H1 (cell line): ENCODE measurements at regions not wholly inside any gene's neighbourhood (a gene's known extent, or its start where the extent isn't known, plus 50 kb on each side); places are given as distances from the start of the nearest gene placed in this dataset.

Experiments used
- CTCF ChIA-PET: fragments of 300-600 bp; sonication (Branson Sonifier 250); formaldehyde crosslinking; loops from one replicate; lab custom pipeline; 2021; ENCODE audit not compliant: partially characterized antibody; lab: Charles Lee
- POLR2A ChIA-PET: fragments of 300-600 bp; sonication (Branson Sonifier 250); formaldehyde crosslinking; loops from one replicate; lab custom pipeline; 2021; ENCODE audit warnings: inconsistent platforms; ENCODE audit not compliant: partially characterized antibody; lab: Charles Lee
- DNase-seq, 2 experiments: peaks; one replicate each; pipeline versions ENCODE4 v3.0.0 to v3.0.0-alpha.2; 2010 to 2022; ENCODE audit warnings: low spot score in 2 of 2, low read depth in 1 of 2, mixed read lengths in 1 of 2
- FAIRE-seq: peaks from 2 replicates; lab custom pipeline; 2011; peaks lifted over from hg19 to GRCh38; lab: Jason Lieb, UNC
- H2AFZ ChIP-seq: 2 replicates; pipeline ENCODE4 v1.8.1; 2012; ENCODE audit warnings: low read length, inconsistent platforms
- H2AK5ac ChIP-seq: 2 replicates; pipeline ENCODE4 v1.6.1; 2013; ENCODE audit warnings: low read depth, low read length
- H2BK120ac ChIP-seq: replicated peaks from 2 replicates; pipeline ENCODE3; 2013; ENCODE audit warnings: low read depth, low read length, inconsistent platforms
- H2BK12ac ChIP-seq: 2 replicates; pipeline ENCODE4 v1.6.1; 2013; ENCODE audit warnings: low read depth, low read length
- H2BK15ac ChIP-seq: 2 replicates; pipeline ENCODE4 v1.6.1; 2013; ENCODE audit warnings: low read length
- H2BK20ac ChIP-seq: 2 replicates; pipeline ENCODE4 v1.6.1; 2013; ENCODE audit warnings: low read length
- H2BK5ac ChIP-seq: 2 replicates; pipeline ENCODE4 v1.6.1; 2013; ENCODE audit warnings: low read depth, low read length
- H3K14ac ChIP-seq: 2 replicates; pipeline ENCODE4 v1.6.1; 2013; ENCODE audit warnings: inconsistent platforms; ENCODE audit not compliant: insufficient read length
- H3K18ac ChIP-seq: 2 replicates; pipeline ENCODE4 v1.6.1; 2013; ENCODE audit warnings: low read length; ENCODE audit errors: extremely low read depth
- H3K23ac ChIP-seq: 2 replicates; pipeline ENCODE4 v1.6.1; 2013; ENCODE audit warnings: inconsistent platforms; ENCODE audit not compliant: insufficient read length
- H3K23me2 ChIP-seq: 2 replicates; pipeline ENCODE4 v1.6.1; 2013; ENCODE audit warnings: low read depth, low read length
- H3K27ac ChIP-seq: 2 replicates; pipeline ENCODE4 v1.6.1; 2011; ENCODE audit warnings: low read depth, low read length, inconsistent platforms
- H3K27me3 ChIP-seq, 4 experiments: replicated peaks in 1 of 4; 1 replicate in 1 of 4; 2 replicates in 3 of 4; pipeline versions ENCODE4 v1.6.1 to v1.8.1; 2011 to 2013; ENCODE audit warnings: low read length in 3 of 4, mild to moderate bottlenecking in 3 of 4, inconsistent platforms in 2 of 4, mixed read lengths in 2 of 4, moderate library complexity in 1 of 4; ENCODE audit not compliant: control insufficient read depth in 3 of 4, insufficient read depth in 3 of 4; ENCODE audit errors: extremely low read depth in 1 of 4
- H3K36me3 ChIP-seq, 4 experiments: 2 replicates each; pipeline versions ENCODE4 v1.6.1 to v1.8.1; 2011 to 2013; ENCODE audit warnings: mild to moderate bottlenecking in 4 of 4, low read length in 3 of 4, moderate library complexity in 2 of 4, control low read depth in 1 of 4, inconsistent platforms in 1 of 4; ENCODE audit not compliant: insufficient read depth in 4 of 4, control insufficient read depth in 2 of 4
- H3K4ac ChIP-seq: replicated peaks from 2 replicates; pipeline ENCODE3; 2013; ENCODE audit warnings: low read length, low read depth, mixed read lengths, inconsistent platforms; ENCODE audit not compliant: insufficient read length
- H3K4me1 ChIP-seq, 4 experiments: replicated peaks in 1 of 4; 1 replicate in 1 of 4; 2 replicates in 3 of 4; pipeline versions ENCODE4 v1.6.1 to v1.8.1; 2011 to 2013; ENCODE audit warnings: low read length in 3 of 4, inconsistent platforms in 2 of 4, mixed read lengths in 1 of 4; ENCODE audit not compliant: insufficient read depth in 4 of 4, control insufficient read depth in 3 of 4
- H3K4me2 ChIP-seq, 2 experiments: 2 replicates each; pipeline versions ENCODE4 v1.6.1 to v1.8.1; 2011 to 2013; ENCODE audit warnings: low read depth in 2 of 2, low read length in 2 of 2, control low read depth in 1 of 2, inconsistent platforms in 1 of 2, mild to moderate bottlenecking in 1 of 2; ENCODE audit not compliant: insufficient read depth in 1 of 2
- H3K4me3 ChIP-seq, 4 experiments: fragments of 200-600, 300-600 bp in 1 of 4; sonication (generic), shearing (Covaris generic), sonication (Bioruptor Twin) in 1 of 4; 2 replicates each; pipeline versions ENCODE4 v1.5.1 to v1.8.1; 2011 to 2016; ENCODE audit warnings: low read length in 4 of 4, low read depth in 3 of 4, control low read depth in 2 of 4, inconsistent platforms in 2 of 4, mild to moderate bottlenecking in 2 of 4, mixed read lengths in 1 of 4, moderate library complexity in 1 of 4; ENCODE audit not compliant: insufficient read depth in 2 of 4; ENCODE audit errors: extremely low read depth in 1 of 4
- H3K56ac ChIP-seq: replicated peaks from 2 replicates; pipeline ENCODE3; 2013; ENCODE audit warnings: low read depth, mild to moderate bottlenecking, mixed read lengths, low read length, inconsistent platforms; ENCODE audit not compliant: insufficient read length
- H3K79me1 ChIP-seq: 2 replicates; pipeline ENCODE4 v1.6.1; 2013; ENCODE audit warnings: low read depth, low read length, control low read depth
- H3K79me2 ChIP-seq, 2 experiments: 2 replicates each; pipeline versions ENCODE4 v1.6.1 to v1.8.1; 2012 to 2013; ENCODE audit warnings: low read length in 2 of 2, mild to moderate bottlenecking in 2 of 2, inconsistent platforms in 1 of 2; ENCODE audit not compliant: insufficient read depth in 2 of 2, control insufficient read depth in 1 of 2
- H3K9ac ChIP-seq, 4 experiments: replicated peaks in 1 of 4; 1 replicate in 1 of 4; 2 replicates in 3 of 4; pipeline versions ENCODE4 v1.6.1 to v1.8.1; 2011 to 2013; ENCODE audit warnings: low read depth in 3 of 4, low read length in 3 of 4, control low read depth in 2 of 4, mild to moderate bottlenecking in 2 of 4, moderate library complexity in 2 of 4, inconsistent platforms in 1 of 4; ENCODE audit errors: extremely low read depth in 1 of 4
- H3K9me3 ChIP-seq, 2 experiments: 2 replicates each; pipeline versions ENCODE4 v1.6.1 to v1.8.1; 2012 to 2013; ENCODE audit warnings: mild to moderate bottlenecking in 2 of 2, moderate library complexity in 2 of 2, control low read depth in 1 of 2, inconsistent platforms in 1 of 2, low read depth in 1 of 2, low read length in 1 of 2, mixed read lengths in 1 of 2; ENCODE audit not compliant: insufficient read depth in 2 of 2
- H4K20me1 ChIP-seq, 2 experiments: replicated peaks in 1 of 2; 2 replicates each; pipeline versions ENCODE3 to v1.8.1; 2011 to 2013; ENCODE audit warnings: inconsistent platforms in 2 of 2, low read length in 2 of 2, mild to moderate bottlenecking in 1 of 2; ENCODE audit not compliant: insufficient read depth in 2 of 2, control insufficient read depth in 1 of 2
- H4K5ac ChIP-seq: 2 replicates; pipeline ENCODE4 v1.6.1; 2013; ENCODE audit warnings: low read length, low read depth, mixed read lengths, inconsistent platforms; ENCODE audit not compliant: insufficient read length
- H4K8ac ChIP-seq: 2 replicates; pipeline ENCODE4 v1.8.0; 2013; ENCODE audit warnings: mild to moderate bottlenecking, moderate library complexity, low read length, inconsistent platforms; ENCODE audit not compliant: insufficient read depth; ENCODE audit errors: extremely low read depth
- H4K91ac ChIP-seq: replicated peaks from 2 replicates; pipeline ENCODE3; 2013; ENCODE audit warnings: low read length, mixed read lengths, inconsistent platforms; ENCODE audit not compliant: insufficient read length
- BACH1 ChIP-seq: IDR thresholded peaks from 2 replicates; pipeline ENCODE4 v1.6.1; 2012; ENCODE audit warnings: low read length, improper control_type of control experiment
- BCL11A ChIP-seq, 2 experiments: IDR thresholded peaks; one replicate each; pipeline ENCODE4 v1.6.1; 2011; ENCODE audit warnings: low read depth in 2 of 2, low read length in 2 of 2, mild to moderate bottlenecking in 2 of 2
- CHD2 ChIP-seq: IDR thresholded peaks from 2 replicates; pipeline ENCODE4 v1.6.1; 2012; ENCODE audit warnings: low read length, improper control_type of control experiment
- GABPA ChIP-seq: IDR thresholded peaks from 2 replicates; pipeline ENCODE4 v1.6.1; 2011; ENCODE audit warnings: mild to moderate bottlenecking, low read length, moderate library complexity, borderline replicate concordance; ENCODE audit not compliant: insufficient read depth
- RFX5 ChIP-seq: IDR thresholded peaks from 2 replicates; pipeline ENCODE4 v1.6.1; 2011; ENCODE audit warnings: low read depth, low read length, improper control_type of control experiment, borderline replicate concordance
- RNF2 ChIP-seq: fragments of 200-900, 300-1000 bp; sonication (generic); IDR thresholded peaks from 2 replicates; pipeline ENCODE4 v1.7.1; 2016; ENCODE audit warnings: borderline replicate concordance, low read depth, mild to moderate bottlenecking, antibody characterized with exemption, low read length; ENCODE audit not compliant: poor library complexity, severe bottlenecking; ENCODE audit errors: missing control alignments
- SIN3A ChIP-seq, 2 experiments: IDR thresholded peaks in 1 of 2; conservative IDR thresholded peaks in 1 of 2; 2 replicates each; pipeline ENCODE4 v1.6.1; 2011 to 2012; ENCODE audit warnings: low read length in 2 of 2, improper control_type of control experiment in 1 of 2, low read depth in 1 of 2, mild to moderate bottlenecking in 1 of 2
- SIX5 ChIP-seq: IDR thresholded peaks from 2 replicates; pipeline ENCODE4 v1.6.1; 2011; ENCODE audit warnings: mild to moderate bottlenecking, low read depth, low read length
- TBP ChIP-seq: IDR thresholded peaks from 2 replicates; pipeline ENCODE4 v1.6.1; 2011; ENCODE audit warnings: low read depth, low read length, improper control_type of control experiment
- TCF12 ChIP-seq: IDR thresholded peaks from 2 replicates; pipeline ENCODE4 v1.6.1; 2011; ENCODE audit warnings: low read depth, mild to moderate bottlenecking, low read length
- TEAD4 ChIP-seq: IDR thresholded peaks from 2 replicates; pipeline ENCODE4 v1.6.1; 2012; ENCODE audit warnings: low read depth, low read length, inconsistent platforms, mixed read lengths
- WGBS, 2 experiments: shearing (Covaris generic) in 1 of 2; methylation state at CpG; one replicate each; pipeline versions ENCODE4 v1.1.6 to v1.1.7; 2013 to 2015; ENCODE audit warnings: low lambda C conversion rate in 2 of 2, mixed read lengths in 2 of 2, inconsistent platforms in 1 of 2, low coverage in 1 of 2, missing lambda C conversion rate in 1 of 2; ENCODE audit not compliant: insufficient replicate concordance in 2 of 2, insufficient coverage in 1 of 2, insufficient read length in 1 of 2; ENCODE audit errors: extremely low coverage in 1 of 2, missing lambda C conversion rate in 1 of 2; 5-methylcytosine and 5-hydroxymethylcytosine counted together
- TF ChIP-seq, protein P1 (sequence below), 3 experiments: IDR thresholded peaks; 1 replicate in 2 of 3; 2 replicates in 1 of 3; pipeline versions ENCODE4 v1.5.1 to v1.6.1; 2011; ENCODE audit warnings: low read length in 3 of 3, mild to moderate bottlenecking in 3 of 3, inconsistent platforms in 2 of 3, low read depth in 1 of 3, moderate library complexity in 1 of 3; ENCODE audit not compliant: insufficient read depth in 1 of 3; ENCODE audit errors: control extremely low read depth in 1 of 3

DNA sequence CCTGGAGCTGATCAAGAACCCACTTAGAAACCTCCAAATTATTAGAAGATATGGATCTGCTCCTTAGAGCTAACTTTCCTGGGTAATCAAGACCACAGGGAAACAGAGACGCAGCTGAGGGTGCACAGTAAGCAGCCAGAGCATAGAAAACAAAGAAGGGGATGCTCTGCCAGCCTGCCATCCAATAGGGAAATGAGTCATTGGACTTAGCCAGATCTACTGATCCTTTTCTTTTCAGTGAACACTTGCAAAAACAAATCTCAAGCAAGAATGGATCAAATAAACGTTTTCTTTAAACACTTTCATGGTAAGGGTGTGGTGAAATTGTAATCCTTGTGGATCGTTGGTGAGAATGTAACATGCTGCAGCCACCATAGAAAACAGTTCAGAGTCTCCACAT, 474.0 kb downstream of the LTN1 start:
- FAIRE-seq (no peak), DNase-seq (no peak)
- H3K4me2 ChIP-seq: no peak overlapping the region
- H2AK5ac ChIP-seq: no peak overlapping the region
- no peak overlapping the region for H3K14ac ChIP-seq
- no peaks in the 10 kb centered on the region for H4K20me1 ChIP-seq
- ChIA-PET POLR2A (no interaction called here), CTCF (interaction anchor here (0.7 to 4.6 kb wide), 6 partner anchors 10 to 226 kb away, joined by 3 to 40 read pairs (median 3); no protein-coding TSS in a partner anchor)
- H3K4me1 ChIP-seq: 0 out of 7 replicates have a peak, but pooled peaks cover 0 to 2% (median 0%) of the 10 kb centered on the region in 4 experiments
- H4K8ac ChIP-seq: no peak overlapping the region
- no peak overlapping the region for H2BK15ac ChIP-seq
- no peaks in the 10 kb centered on the region for H3K79me1 ChIP-seq
- no peak overlapping the region for H3K18ac ChIP-seq
- no peak overlapping the region for H2BK20ac ChIP-seq
- no peaks in the 10 kb centered on the region for H3K9me3 ChIP-seq
- H2AFZ ChIP-seq: peak overlapping the region; percentile 75; the same call in 1 of the 2 replicates
- no peak overlapping the region for H3K27ac ChIP-seq
- H4K91ac ChIP-seq: no peak overlapping the region
- 88% methylated on average over 3 of the region's 3 CpGs; no CpG with 5 or more reads in 1 of the 2 experiments for WGBS, 2 experiments
- no peak overlapping the region for H3K9ac ChIP-seq
- no peaks in the 10 kb centered on the region for H3K23me2 ChIP-seq
- H4K5ac ChIP-seq: no peak overlapping the region
- no peak overlapping the region for H2BK120ac ChIP-seq
- H3K27me3 ChIP-seq: no peaks in the 10 kb centered on the region
- H3K4ac ChIP-seq: no peak overlapping the region
- H3K79me2 ChIP-seq: no peaks in the 10 kb centered on the region
- H3K36me3 ChIP-seq: no peaks in the 10 kb centered on the region
- H2BK5ac ChIP-seq: no peak overlapping the region
- H3K23ac ChIP-seq: no peak overlapping the region
- H3K4me3 ChIP-seq: no peak overlapping the region
- no peak overlapping the region for H3K56ac ChIP-seq
- H2BK12ac ChIP-seq: no peak overlapping the region
- TF ChIP-seq SIN3A (conservative IDR thresholded peaks at IDR 0.05 in 1 of 2, IDR thresholded peaks at IDR 0.05 in 1 of 2; ENCODE audit: low read depth in 1 of 2, low read length in 2 of 2) (no peak), SIX5 (no peak), CHD2 (no peak), RNF2 (no peak), TCF12 (no peak), TEAD4 (no peak), TBP (no peak), GABPA (no peak), BACH1 (no peak), RFX5 (no peak), BCL11A (IDR thresholded peaks at IDR 0.05; ENCODE audit: low read depth in 2 of 2, low read length in 2 of 2) (no peak)
- TF ChIP-seq, protein P1, sequence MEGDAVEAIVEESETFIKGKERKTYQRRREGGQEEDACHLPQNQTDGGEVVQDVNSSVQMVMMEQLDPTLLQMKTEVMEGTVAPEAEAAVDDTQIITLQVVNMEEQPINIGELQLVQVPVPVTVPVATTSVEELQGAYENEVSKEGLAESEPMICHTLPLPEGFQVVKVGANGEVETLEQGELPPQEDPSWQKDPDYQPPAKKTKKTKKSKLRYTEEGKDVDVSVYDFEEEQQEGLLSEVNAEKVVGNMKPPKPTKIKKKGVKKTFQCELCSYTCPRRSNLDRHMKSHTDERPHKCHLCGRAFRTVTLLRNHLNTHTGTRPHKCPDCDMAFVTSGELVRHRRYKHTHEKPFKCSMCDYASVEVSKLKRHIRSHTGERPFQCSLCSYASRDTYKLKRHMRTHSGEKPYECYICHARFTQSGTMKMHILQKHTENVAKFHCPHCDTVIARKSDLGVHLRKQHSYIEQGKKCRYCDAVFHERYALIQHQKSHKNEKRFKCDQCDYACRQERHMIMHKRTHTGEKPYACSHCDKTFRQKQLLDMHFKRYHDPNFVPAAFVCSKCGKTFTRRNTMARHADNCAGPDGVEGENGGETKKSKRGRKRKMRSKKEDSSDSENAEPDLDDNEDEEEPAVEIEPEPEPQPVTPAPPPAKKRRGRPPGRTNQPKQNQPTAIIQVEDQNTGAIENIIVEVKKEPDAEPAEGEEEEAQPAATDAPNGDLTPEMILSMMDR (IDR thresholded peaks at IDR 0.05; ENCODE audit: control extremely low read depth in 1 of 3, insufficient read depth in 1 of 3, low read depth in 1 of 3, low read length in 3 of 3): no peak
